Stimulated activated naive CD8-positive, alpha-beta T cell treated with anti-CD3 and anti-CD28 coated beads, Interleukin-15, Interleukin-2, amounts not matched to agents 100 U/mL and 50 U/mL, for 24 hours (primary cell): ENCODE measurements at regions not wholly inside any gene's neighbourhood (a gene's known extent, or its start where the extent isn't known, plus 50 kb on each side); places are given as distances from the start of the nearest gene placed in this dataset.
"Not testable (repeated sequence)": the region's sequence is repeated elsewhere in the genome, so short reads cannot be mapped to it uniquely, and the experiment has no call there.

Experiments used
- ATAC-seq: fragments of 150-1000 bp; cut with Tn5 transposase; one replicate; pipeline ENCODE4 v1.10.0; 2021
- DNase-seq: peaks from one replicate; pipeline ENCODE4 v3.0.0; 2021

DNA sequence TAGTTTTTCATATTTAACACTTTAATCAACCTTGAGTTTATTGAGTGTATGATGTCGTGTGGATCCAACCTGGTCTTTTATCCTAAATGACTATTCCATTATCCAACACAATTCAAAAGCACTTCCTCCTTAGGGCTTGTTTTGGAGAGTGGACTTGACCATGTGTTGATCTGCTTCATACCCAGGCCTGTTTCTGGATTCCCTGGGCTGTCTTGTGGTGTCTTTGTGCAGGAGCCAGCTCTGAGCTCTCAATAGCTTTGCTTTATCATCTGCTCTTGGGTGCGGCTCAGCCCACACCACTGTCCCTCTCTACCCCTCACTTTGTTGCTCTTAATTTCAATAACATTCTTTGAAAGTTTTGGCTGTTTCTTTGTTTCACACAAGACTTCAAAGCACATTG lies 70.9 kb upstream of the CHST15 start:
- no peak for ATAC-seq

DNA sequence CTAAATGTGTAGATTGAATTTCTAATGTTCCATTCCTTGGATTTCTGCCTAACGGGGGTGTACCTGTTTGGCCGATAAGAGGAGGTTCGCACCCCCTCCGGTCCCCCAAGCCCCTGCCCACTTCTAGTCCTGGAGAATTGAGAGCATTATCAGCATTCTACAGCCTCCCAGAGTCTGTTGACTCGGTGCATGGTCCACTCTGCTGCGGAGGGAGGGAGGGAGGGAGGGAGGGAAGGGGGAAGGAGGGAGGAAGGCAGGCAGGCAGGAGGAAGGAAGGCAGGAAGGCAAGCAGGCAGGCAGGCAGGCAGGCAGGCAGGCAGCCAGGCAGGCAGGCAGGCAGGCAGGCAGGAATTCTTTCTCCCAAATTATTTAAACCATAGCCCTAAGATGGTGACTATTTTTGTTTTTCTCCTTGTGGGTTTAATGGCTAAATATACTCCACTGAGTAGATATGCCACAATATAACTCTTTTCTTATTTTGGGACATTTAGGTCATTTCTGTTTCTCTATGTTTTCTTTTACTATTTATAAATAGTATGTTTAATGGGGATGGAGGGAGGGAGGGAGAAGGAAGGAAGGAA lies 69.5 kb upstream of the CHST15 start:
- no peak for ATAC-seq
- DNase-seq = no peak

More for the DNA sequence above, 70.9 kb upstream of the CHST15 start:
- DNase-seq = no peak

DNA sequence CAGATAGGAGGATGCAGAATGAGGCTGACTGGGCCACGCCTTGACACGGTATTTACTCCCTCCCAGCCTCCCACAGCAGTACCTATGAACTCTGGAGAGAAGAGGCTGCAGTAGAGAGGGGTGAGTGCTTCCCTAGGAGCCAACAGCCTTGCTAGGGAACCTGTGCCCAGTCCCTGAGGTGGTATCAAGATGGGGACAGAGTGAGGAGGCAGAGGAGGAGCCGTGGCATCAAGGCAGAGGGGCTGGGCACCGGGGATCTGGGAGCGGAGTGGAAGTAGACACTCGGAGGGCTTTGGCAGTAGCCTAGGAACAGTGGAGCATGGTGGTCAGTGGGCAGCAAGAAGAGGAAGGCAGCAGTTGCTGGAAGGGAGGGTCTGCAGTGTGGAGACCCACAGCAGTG lies 68.7 kb upstream of the CHST15 start:
- ATAC-seq (no peak), DNase-seq (no peak)

DNA sequence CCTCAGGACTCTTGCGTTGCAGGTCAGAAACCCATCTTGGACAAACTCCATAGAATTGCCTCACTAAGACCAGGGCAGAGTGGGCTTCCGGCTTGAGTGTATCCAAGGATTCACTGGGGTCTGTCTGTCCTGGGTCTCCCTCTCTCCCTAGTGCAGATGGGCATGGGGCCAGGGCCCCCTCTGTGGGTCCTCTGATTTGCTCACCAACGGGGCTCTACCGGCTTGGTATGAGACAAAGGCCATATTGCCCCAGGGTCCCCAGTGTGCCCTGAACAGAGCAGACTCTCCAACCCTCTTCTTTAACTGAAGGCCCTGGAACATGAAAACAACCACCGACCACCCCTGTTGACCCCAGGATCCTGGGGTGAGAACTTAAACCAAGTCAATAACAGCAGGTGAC lies 68.2 kb upstream of the CHST15 start:
- ATAC-seq (no peak), DNase-seq (no peak)

DNA sequence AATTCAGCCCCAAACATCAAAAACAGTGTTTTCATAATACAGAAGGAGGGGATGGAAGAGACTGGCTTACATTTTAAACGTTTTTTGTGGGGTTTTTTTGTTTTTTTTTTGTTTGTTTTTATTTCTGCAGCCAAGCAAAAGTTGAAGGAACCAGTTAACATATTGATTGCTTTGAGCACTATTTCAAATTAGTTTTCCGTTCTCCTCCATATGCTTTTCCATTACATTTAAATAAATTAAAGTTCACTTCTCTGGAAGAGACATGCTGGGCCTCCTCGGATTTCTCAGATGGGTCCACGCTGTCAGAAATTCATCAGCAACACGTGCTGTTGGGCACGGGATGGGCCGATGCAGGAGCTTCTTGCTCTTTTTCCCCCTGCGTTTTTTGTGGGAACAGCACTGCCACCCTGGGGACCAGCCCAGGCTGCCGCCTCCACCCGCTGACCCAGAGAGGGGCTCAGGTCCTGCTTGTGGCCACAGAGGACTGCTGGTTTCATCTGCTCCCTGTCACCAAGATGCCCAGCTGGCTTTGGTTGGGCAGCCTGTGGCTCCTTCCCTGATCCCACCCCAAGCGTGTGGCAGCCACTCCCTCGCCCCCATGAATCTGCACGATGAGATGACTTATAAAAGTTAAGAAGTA lies 67.7 kb upstream of the CHST15 start:
- DNase-seq (no peak), ATAC-seq (no peak)

DNA sequence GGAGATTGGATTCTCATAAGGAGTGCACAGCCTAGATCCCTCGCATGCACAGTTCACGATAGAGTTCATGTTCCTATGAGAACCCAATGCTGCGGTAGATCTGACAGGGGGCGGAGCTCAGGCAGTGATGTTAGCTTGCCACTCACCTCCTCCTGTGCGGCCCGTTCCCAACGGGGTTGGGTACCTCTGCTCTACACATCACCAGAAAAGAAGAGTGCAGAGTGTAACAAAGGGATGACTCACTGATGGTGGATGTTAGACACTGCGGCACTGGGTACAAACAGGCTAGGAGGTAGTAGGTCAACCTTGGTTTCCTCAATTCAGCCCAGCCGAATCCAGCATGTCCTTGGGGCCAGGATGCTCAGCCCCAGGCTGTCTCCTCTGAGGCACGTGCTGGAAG lies 66.8 kb upstream of the CHST15 start:
- no peak for DNase-seq
- no peak for ATAC-seq

DNA sequence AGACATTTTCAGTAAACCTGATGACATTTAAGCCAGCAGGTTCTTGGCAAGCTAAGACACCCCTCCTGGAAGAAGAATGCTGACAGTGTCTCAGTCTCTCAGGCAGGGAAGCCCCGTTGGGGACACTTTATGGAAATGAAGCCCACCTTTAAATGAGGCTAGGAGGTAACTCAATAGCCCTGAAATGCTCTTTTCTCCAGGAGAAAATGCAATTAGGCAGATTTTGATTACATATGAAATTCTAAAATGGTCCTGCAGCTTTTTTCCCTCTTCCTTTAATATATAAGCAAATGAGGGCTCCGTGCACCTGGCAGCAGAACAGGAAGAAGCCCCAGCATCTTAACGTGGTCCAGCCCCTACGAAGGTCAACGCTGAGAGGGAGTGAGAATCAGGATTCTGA lies 65.8 kb upstream of the CHST15 start:
- no peak for DNase-seq
- no peak for ATAC-seq

DNA sequence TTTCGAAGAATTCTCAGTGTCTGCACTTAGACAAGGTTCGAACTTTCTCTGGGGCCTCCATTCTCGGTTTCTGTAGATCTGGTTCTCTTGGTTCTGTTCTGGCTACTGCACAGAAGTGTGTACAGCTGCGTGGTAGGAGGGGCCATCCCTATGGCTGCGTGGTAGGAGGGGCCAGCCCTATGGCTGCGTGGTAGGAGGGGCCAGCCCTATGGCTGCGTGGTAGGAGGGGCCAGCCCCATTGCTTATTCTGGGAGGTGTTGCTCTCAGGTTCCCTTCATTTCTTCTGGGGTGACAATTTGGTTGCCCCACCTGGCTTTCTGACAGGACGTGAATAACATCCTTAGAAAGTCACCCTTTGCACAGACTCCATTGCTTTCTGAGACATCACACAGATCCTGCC lies 65.2 kb upstream of the CHST15 start:
- DNase-seq = no peak
- ATAC-seq = no peak

DNA sequence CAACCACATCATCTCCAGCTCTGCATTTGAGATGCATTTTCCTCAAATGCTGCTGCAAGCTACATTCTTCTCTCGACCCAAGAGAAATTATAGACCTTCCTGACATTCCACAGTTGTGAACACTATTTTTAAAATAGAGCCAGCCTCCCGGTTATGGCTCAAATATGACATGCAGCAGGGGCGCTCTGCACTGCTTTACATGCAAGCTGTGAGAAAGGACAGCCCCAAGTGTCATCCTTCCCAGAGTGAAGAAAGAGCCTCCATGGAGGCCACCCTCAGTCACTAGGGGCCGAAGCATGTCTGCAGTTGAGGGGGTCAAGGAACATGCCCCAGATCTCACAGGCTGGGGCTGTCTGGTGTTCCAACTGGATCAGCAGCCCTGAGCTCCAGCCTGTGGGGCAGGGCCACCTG lies 63.9 kb upstream of the CHST15 start:
- no peak for ATAC-seq
- DNase-seq = no peak

DNA sequence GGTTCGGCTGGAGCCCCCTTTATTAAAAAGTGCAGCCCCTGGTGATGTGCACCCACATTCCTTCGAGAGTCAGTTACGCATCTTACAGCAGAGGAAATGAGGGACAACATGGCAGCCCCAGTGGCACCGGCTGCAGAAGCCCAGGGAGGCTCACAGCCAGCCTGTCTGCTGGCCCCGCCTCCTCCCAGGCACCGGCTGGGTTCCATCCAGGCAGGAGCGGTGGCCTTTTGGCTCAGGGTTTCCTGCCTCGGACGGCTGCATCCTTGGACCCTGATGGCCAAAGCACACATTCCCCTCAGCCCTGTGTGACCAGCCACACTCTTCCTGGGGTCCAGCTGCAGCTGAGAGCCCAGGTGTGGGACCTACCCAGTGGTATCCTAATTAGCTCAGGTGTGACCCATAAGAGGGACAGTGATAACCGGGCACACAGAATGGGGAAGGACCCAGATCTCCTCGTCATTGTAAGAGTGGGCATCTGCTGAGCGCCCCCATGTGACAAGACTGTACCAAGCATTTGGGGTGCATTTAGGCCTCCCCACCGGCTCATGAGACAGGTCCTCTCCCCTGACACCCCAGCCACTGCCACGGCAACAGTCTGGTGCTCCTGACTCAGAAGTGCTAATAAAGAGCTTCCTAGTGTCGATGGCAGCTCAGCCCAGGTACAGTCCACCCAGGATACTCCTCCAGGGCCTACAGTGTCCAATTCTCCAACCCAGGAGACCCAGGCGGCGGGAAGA lies 63.3 kb upstream of the CHST15 start:
- ATAC-seq (no peak), DNase-seq (no peak)

DNA sequence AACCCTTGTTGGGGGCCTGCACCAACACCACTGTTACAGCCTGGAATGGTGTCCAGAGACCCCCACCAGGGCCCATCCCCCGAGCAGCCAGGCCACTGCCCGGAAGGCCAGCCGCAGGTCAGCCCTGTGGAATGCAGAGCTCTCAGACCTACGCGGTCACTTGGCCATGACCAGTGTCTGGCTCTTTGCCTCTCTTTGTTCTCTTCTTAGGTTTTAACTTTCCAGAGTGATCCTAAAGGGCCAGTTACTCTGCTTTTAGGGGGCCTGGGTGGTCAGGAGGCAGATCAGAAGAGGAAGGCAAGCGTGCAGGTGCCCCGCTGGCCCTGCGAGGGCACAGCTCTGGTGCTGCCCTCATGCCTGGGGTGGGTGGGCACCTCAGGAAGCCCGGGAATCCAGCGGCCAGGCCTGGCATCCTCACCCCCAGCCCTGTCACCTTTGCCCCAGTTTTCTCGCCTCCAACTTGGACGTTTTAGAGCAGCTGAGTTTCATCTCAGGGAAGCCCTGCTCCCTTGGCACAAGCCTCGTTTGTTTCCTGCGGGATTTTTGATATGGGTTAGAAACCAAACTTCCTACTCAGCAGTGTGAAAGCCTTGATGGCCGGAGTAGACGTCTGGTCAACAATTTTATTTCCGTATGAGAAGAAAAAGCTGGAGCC lies 62.5 kb upstream of the CHST15 start:
- ATAC-seq = no peak
- no peak for DNase-seq

DNA sequence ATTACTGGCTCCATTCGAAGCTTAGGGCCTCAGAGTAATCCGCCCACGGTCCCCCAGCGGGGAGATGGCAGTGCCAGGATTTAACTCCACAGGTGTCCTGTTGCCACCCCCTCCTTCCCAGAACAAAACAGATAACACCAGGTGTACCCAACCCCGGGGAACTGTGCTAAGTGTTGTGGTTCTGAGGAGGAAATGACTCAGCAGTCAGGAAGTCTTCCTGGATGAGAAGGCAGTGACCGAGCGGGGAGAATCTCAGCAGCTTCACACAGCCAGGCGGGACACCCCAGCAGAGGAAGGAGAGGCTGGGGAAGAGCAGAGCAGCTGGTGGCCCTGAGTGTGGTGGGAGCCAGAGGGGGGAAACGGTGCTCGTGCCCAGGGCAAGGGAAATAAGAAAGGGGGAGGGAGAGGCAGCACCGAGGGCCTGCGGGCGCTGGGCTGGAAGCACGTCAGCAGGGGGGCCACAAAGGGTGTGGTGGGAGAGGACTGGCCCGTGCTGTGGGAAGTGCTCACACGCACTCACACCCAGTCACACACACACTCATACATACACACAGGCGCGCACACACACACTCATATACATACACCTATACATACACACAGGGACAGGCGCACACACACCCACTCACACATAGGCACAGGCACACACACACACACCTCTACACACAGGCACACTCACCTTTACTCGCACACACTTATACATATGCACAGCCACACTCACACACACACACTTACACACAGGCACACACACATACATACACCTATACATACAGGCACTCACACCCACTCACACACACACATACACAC lies 59.8 kb upstream of the CHST15 start:
- ATAC-seq = peak; percentile 78
- peak; percentile 55 for DNase-seq

DNA sequence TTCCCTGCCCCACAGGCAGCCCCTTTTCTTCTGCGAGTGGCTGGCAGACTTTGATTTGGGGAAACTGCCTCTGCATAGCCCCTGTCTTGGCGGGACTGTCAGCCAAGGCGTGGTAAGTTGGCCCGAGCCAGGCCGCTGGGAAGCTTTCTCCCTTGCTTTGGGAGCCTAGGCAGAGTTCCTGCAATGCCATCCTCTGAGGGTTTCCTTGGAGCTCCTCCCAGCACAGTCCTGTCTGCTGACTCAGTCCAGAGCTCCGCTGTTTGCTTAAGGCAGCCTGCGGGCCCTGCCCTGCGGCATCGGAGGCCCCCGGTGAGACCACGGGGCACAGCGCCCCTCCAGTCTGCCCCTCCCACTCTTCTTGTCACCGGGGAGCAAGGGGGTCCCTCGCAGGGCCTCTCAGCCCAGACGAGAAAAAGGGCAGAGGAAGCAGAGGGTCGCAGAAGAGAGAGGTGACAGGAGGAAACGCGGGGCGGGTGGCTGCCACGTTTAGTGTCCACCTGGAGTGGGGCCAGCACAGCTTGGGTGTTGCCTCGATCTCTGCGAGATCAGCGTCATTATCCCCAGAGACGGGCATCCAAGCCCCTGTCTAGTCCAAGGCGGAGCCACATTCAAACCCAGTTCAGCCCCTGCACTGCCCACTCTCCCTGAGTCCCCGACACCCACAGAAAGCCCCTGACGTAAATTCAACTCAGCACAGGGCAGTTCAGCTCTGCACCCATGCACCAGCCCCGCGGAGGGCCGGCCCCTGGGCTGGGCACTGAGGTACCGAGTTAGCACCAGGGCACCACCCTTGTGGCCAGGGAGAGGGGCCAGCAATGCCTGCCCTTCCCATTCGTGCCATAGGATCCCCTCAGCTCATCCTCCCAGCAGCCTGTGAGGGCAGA lies 59.0 kb upstream of the CHST15 start:
- DNase-seq = no peak
- ATAC-seq = no peak

DNA sequence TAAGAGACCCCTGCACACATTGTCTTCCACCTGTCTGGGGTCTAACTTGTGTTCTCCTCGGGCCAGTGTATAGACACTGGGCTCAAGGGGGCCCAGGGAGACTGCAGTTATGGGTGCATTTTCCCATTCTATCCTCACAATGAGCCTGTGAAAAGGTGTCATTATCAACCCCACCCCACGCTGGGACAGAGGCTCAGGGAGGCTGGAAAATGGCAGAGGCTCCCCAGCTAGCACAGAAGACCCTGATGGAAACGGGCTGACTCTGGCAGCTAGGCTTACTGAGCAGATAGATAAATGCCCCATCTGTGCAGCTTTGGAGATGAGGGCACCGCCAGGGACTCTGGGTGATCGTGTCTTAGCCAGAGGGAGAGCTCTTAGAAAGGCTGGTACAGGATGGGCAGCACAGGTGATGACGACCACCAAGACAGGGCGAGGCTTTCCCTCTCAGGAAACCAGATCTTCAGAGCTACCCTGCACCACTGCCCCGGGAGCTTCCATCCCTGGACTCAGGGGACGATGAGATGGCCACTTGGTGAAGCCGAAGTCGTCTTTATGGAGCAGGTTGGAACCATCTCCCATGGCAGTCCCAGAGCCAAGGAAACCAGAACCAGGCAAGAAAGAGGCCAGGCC lies 58.2 kb upstream of the CHST15 start:
- ATAC-seq (no peak), DNase-seq (no peak)

DNA sequence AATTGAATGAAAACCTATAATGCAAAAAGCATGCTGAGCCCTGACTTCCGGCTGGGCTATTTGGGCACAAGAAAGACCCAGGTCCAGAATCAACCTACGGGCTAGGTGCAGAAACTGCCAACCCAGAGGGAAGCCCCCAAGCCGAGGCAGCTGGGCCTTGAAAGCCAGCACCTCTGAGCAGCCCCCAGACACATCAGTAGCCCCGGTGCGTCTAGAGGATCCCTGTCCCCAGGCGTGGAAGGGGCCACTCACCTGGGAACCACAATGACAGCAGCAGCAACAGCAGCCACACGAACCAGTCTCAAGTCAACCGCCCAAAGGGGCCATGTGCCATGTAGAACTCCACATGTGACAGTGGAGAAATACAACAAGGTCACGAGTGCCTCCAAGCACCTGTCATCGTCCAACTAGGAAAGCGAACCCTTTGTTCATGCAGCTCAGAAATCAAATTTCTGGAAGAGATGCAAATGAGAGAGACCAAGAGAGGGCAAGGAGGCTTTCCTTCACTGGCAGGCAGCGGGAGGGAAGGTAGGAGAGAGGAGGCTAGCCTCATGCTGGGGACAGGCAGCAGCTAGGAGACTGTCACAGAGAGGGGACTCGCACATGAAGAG lies 57.5 kb upstream of the CHST15 start:
- ATAC-seq (no peak), DNase-seq (no peak)

DNA sequence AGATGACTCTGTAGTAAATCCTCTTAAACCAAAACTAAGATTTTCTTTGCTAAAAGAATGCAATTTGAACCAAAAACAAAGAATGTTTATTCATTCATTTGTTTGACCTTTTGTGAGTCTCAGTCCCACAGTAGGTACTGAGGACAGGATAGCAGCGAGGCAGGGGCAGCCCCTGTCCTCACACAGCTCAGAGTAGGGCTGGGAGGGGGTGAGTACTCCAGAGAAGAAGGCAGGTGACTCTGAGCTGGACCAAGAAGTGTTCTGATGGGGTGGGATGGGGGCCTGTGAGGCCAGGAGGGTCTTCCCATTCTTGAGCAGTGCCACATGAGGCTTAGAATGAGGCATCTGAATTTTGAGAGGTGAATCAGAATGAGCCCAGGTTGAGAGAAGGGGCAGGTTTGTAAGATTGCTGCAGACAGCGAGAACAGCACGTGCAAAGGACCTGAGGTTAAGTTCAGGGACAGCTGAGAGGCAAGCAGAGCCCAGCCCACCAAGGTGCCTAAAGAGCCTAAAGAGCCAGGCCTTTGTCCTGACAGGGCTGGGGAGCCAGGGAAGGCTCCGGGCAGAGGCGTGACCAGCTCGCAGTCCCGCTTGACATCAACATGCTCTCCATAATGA lies 56.9 kb upstream of the CHST15 start:
- no peak for ATAC-seq
- no peak for DNase-seq

DNA sequence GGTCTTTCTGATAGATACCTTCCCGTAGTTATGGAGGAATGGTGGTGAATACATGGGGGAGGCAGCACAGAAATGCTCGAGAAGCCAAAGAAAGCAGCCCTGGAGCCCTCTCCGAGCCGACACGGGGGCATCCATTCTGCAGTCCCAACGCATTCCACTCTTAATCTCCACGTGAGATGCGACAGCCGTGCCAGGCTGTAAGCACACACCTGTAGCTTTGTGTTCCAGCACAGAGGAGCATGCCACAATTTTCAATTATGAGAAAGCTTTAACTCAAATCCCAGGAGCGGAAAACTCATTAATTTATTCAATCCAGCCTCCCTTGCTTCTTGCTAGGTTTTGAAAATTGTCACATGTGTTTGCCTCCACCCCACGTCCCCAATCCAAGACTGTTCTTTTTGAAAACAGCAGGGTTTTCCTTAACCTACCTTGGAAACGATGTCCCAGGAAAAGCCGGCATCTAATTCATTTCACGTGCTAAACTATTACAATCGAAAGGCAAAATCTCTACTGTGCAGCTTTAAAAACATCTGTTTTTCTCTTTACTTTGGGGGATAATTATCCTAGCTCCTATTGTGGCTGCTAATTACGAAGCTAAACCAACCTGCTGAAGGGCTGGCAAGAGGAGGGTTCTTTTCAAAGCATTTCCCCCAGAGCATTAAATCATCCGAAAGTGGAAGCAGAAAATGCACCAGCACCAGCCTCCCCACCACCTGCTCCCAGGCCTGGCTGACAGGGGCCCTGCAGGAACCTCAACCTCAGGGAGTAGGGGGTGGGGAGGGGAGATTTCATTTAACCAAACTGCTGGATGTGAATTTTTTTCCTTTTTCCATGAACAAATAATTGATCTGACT lies 56.0 kb upstream of the CHST15 start:
- no peak for DNase-seq
- no peak for ATAC-seq

DNA sequence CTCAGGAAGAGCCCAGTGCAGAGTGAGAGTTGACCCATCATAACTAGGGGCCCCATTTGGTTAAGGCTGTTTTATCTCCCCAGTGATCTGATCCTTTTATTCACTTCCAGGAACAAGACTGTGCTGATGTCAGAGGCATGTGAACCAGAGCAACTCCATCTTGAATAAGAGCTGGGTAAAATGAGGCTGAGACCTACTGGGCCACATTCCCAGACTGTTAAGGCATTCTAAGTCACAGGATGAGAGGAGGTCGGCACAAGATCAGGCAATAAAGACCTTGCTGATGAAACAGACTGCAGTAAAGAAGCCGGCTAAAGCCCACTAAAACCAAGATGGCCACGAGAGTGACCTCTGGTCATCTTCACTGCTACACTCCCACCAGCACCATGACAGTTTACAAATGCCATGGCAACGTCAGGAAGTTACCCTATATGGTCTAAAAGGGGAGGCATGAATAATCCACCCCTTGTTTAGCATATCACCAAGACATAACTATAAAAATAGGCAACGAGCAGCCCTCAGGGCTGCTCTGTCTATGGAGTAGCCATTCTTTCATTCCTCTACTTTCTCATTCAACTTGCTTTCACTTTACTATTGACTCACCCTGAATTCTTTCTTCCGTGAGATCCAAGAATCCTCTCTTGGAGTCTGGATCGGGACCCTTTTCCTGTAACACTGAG lies 55.3 kb upstream of the CHST15 start:
- not testable (repeated sequence) for ATAC-seq

More for the DNA sequence above, 55.3 kb upstream of the CHST15 start:
- not testable (repeated sequence) for DNase-seq
